ENCODE measurements at regions not wholly inside any gene's neighbourhood (a gene's known extent, or its start where the extent isn't known, plus 50 kb on each side); places are given as distances from the start of the nearest gene placed in this dataset.

DNA sequence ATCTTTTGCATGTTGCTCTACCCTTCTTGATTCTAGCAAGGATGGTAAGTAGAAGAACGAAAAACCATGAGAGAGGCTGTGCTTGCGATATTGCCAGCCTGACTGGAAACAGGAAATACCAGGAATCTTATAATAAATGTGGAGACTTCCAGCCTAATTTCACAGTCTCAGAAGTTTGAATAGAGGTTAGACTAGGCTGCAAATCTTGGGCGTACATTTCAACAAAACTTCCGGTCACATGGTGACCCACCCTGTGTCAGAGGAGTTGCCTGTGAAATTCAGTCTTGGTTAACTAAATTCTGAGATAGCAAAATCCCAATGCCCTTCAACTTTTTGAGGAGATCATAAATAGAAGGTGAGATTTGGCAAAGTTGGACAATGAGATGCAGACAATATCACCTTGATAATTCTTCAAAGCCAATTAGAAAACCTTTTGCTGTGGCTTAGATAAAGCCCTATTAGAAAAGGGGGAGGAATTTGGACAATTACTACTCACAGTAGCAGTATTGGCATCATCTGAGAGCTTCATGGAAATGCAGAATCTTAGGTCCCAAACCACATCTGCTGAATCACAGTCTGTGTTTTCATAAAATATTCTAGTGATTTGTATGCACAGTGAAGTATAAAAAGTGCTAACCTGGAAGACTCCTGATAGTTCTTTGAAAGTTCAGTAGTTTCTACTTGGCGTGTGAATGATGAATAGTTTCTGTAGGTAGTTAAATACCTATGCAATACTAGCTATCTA lies 262.0 kb upstream of the JAG1 start:
- TF ChIP-seq OSR1 (CRISPR knock-in tag; IDR thresholded peaks at IDR 0.05) (no peak), GLIS3 (CRISPR knock-in tag; IDR thresholded peaks at IDR 0.05) (no peak), TCF4 (CRISPR knock-in tag; IDR thresholded peaks at IDR 0.05; ENCODE audit: borderline replicate concordance) (no peak), ESRRG (CRISPR knock-in tag; IDR thresholded peaks at IDR 0.05) (no peak), TOX (CRISPR knock-in tag; IDR thresholded peaks at IDR 0.05; ENCODE audit: borderline replicate concordance) (no peak), ZFP30 (CRISPR knock-in tag; IDR thresholded peaks at IDR 0.05) (no peak)
- no peak for ATAC-seq

DNA sequence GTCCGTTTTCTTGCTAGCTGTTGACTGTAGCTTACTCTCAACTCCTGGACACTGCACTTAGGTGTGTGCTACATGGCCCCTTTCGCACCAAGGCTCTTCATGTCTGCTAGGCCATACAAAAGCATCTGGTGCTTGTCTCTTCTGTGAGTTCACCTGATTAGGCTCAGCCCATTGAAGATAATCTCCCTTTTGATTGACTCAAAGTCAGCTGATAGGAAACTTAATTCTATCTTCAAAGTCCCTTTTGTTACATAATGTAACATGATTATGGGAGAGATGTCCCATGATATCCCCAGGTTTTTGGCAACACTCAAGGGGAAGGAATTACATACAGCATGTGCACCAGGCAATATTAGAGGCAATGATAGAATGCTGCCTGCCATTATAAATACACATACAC lies 263.0 kb upstream of the JAG1 start:
- TF ChIP-seq ZFP30 (CRISPR knock-in tag; IDR thresholded peaks at IDR 0.05), result no peak
- ATAC-seq, result no peak

DNA sequence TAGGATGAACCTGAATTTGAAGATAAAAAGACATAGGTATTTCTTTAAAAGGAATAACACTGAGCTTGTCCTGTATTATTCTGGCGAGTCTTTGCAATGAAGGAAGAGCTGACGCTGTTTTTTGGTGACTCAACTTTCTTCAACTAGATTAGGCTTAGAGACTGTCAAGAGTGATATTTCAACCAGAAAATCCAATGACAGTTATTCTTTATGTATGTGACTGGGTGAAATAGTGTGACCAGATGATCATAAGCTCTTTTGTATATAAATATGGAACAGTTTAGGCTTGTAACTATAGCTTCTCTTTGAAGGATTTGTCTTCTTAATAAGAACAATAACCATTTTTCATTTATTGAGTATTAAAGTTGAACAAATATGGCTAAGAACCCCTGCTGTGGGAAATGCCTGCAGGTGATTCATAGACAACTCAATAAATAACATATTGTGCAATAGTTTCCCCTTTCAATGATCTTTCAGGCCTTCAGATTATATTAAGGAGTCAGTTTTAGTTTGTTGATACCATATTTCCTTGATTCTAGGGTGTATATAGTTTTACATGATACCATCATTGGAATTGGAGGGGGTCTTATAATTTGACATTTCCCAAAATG lies 265.6 kb upstream of the JAG1 start:
- no peak for ATAC-seq
- TF ChIP-seq, protein P1, sequence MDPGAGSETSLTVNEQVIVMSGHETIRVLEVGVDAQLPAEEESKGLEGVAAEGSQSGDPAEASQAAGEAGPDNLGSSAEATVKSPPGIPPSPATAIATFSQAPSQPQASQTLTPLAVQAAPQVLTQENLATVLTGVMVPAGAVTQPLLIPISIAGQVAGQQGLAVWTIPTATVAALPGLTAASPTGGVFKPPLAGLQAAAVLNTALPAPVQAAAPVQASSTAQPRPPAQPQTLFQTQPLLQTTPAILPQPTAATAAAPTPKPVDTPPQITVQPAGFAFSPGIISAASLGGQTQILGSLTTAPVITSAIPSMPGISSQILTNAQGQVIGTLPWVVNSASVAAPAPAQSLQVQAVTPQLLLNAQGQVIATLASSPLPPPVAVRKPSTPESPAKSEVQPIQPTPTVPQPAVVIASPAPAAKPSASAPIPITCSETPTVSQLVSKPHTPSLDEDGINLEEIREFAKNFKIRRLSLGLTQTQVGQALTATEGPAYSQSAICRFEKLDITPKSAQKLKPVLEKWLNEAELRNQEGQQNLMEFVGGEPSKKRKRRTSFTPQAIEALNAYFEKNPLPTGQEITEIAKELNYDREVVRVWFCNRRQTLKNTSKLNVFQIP (CRISPR knock-in tag; IDR thresholded peaks at IDR 0.05; ENCODE audit: borderline replicate concordance, low read depth), result no peak
- TF ChIP-seq, protein P2, sequence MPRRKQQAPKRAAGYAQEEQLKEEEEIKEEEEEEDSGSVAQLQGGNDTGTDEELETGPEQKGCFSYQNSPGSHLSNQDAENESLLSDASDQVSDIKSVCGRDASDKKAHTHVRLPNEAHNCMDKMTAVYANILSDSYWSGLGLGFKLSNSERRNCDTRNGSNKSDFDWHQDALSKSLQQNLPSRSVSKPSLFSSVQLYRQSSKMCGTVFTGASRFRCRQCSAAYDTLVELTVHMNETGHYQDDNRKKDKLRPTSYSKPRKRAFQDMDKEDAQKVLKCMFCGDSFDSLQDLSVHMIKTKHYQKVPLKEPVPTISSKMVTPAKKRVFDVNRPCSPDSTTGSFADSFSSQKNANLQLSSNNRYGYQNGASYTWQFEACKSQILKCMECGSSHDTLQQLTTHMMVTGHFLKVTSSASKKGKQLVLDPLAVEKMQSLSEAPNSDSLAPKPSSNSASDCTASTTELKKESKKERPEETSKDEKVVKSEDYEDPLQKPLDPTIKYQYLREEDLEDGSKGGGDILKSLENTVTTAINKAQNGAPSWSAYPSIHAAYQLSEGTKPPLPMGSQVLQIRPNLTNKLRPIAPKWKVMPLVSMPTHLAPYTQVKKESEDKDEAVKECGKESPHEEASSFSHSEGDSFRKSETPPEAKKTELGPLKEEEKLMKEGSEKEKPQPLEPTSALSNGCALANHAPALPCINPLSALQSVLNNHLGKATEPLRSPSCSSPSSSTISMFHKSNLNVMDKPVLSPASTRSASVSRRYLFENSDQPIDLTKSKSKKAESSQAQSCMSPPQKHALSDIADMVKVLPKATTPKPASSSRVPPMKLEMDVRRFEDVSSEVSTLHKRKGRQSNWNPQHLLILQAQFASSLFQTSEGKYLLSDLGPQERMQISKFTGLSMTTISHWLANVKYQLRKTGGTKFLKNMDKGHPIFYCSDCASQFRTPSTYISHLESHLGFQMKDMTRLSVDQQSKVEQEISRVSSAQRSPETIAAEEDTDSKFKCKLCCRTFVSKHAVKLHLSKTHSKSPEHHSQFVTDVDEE (CRISPR knock-in tag; IDR thresholded peaks at IDR 0.05), result no peak
- TF ChIP-seq OSR1 (CRISPR knock-in tag; IDR thresholded peaks at IDR 0.05), result no peak
- TF ChIP-seq RARB (CRISPR knock-in tag; IDR thresholded peaks at IDR 0.05), result no peak
- TF ChIP-seq GLIS3 (CRISPR knock-in tag; IDR thresholded peaks at IDR 0.05), result no peak
- no peak for TF ChIP-seq TCF4 (CRISPR knock-in tag; IDR thresholded peaks at IDR 0.05; ENCODE audit: borderline replicate concordance)

DNA sequence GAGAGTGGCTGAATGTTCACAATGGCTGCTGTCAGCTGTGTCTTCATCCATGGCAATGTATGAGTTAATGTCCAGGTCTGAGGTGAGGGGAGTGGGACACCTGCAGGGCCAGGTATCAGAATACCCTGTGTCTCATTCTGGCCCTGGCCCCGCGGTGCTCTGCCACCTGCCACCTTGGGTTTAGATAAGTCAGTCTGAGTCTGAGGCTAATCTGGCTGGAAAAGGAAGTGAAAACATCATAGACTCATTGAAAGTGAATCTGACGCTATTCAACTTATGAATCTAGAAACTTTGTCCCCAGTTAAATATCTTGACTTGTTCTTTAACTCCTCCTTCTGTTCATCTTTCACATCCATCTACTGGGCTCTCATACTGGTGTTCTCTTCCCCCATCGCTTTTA lies 267.1 kb upstream of the JAG1 start:
- TF ChIP-seq, protein P3, sequence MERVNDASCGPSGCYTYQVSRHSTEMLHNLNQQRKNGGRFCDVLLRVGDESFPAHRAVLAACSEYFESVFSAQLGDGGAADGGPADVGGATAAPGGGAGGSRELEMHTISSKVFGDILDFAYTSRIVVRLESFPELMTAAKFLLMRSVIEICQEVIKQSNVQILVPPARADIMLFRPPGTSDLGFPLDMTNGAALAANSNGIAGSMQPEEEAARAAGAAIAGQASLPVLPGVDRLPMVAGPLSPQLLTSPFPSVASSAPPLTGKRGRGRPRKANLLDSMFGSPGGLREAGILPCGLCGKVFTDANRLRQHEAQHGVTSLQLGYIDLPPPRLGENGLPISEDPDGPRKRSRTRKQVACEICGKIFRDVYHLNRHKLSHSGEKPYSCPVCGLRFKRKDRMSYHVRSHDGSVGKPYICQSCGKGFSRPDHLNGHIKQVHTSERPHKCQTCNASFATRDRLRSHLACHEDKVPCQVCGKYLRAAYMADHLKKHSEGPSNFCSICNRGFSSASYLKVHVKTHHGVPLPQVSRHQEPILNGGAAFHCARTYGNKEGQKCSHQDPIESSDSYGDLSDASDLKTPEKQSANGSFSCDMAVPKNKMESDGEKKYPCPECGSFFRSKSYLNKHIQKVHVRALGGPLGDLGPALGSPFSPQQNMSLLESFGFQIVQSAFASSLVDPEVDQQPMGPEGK (CRISPR knock-in tag; IDR thresholded peaks at IDR 0.05; ENCODE audit: borderline replicate concordance), result no peak
- TF ChIP-seq, protein P2 (CRISPR knock-in tag; IDR thresholded peaks at IDR 0.05), result no peak
- TF ChIP-seq ZNF8 (CRISPR knock-in tag; IDR thresholded peaks at IDR 0.05) (no peak), SNAI2 (CRISPR knock-in tag; IDR thresholded peaks at IDR 0.05) (no peak), RARB (CRISPR knock-in tag; IDR thresholded peaks at IDR 0.05) (no peak), BACH2 (CRISPR knock-in tag; IDR thresholded peaks at IDR 0.05; ENCODE audit: borderline replicate concordance) (no peak)

DNA sequence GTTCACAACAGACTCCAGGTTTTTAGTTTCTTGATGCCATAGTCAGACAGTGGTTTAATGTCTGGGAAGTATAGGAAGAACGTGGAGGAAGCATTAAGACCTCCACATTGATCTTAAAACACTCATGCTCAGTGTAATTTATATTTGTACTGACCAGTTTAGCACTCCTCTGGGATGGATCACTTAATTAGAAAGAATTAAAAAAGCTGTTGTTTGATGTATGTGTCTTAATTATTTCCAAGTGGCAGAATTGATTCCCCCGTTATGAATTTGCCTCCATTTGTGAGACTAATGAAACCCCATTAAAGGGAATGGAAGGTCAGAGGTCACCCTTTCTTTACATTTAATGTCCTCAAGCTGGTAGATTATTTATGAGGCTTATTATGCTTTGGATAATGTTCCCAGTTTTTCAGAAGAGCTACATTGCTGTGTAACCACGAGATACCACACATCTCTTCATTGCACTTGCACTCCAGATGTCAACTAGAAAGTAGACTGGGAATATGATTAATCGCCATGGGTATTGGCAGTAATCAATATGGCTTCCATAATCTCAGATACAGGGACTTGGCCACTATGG lies 270.0 kb upstream of the JAG1 start:
- TF ChIP-seq, protein P2 (CRISPR knock-in tag; IDR thresholded peaks at IDR 0.05), result no peak
- no peak for TF ChIP-seq GLIS3 (CRISPR knock-in tag; IDR thresholded peaks at IDR 0.05)
- ATAC-seq, result no peak

More for the DNA sequence above, 267.1 kb upstream of the JAG1 start:
- no peak for ATAC-seq
